GM10248 (cell line): ENCODE measurements at regions not wholly inside any gene's neighbourhood (a gene's known extent, or its start where the extent isn't known, plus 50 kb on each side); places are given as distances from the start of the nearest gene placed in this dataset.
"Not testable (repeated sequence)": the region's sequence is repeated elsewhere in the genome, so short reads cannot be mapped to it uniquely, and the experiment has no call there.

Experiments used
- CTCF ChIA-PET: fragments of 300-600 bp; sonication (Branson Sonifier 250); formaldehyde crosslinking; extraction: SDS; loops from one replicate; lab custom pipeline; 2021; ENCODE audit warnings: antibody characterized with exemption; lab: Yijun Ruan, JAX
- POLR2A ChIA-PET: fragments of 350-650 bp; sonication (Branson Sonifier 250); formaldehyde crosslinking; extraction: SDS; loops from one replicate; lab custom pipeline; 2020; ENCODE audit warnings: antibody characterized with exemption; lab: Yijun Ruan, JAX
- DNase-seq: peaks from one replicate; pipeline ENCODE4 v3.0.0; 2012; ENCODE audit errors: extremely low spot score
- TF ChIP-seq, protein P1 (sequence below): IDR thresholded peaks from 2 replicates; pipeline ENCODE4 v1.5.1; 2012; ENCODE audit warnings: mild to moderate bottlenecking, low read depth; ENCODE audit errors: extremely low read depth, missing control alignments, control extremely low read depth

DNA sequence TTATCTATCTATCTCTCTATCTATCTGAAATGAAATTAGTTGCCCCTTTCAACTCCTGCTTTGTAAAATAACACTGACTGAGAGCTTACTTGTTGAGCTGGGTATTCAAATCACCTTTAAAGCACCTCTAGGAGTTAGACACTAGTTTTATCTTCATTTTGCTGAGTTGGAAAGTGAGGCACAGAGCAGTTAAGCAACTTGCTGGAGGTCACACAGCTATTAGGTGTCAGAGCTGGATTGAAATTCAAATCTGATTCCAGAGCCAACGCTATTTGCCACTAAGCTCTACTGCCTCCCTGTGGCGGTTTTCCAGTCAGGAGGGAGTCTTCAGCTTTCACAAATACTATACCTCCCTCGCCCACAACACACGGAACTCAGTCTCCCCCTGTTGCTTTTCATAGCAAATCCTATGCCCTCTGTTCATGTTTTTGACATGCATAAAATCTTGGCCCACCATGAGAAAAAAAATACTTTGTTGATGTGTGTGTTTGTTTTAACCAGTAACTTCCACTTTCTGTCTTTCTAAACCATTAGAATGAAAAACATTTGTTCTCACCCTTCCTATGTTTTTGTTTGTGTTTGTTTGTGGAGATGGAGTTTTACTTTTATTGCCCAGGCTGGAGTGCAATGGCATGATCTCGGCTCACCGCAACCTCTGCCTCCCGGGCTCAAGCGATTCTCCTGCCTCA lies 74.8 kb upstream of the SMURF2 start:
- no peak for DNase-seq
- ChIA-PET POLR2A (no interaction called here), CTCF (interaction anchor here (1.1 to 2.4 kb wide), 3 partner anchors 24 to 317 kb away, joined by 3 to 10 read pairs (median 3); no protein-coding TSS in a partner anchor)
- TF ChIP-seq, protein P1, sequence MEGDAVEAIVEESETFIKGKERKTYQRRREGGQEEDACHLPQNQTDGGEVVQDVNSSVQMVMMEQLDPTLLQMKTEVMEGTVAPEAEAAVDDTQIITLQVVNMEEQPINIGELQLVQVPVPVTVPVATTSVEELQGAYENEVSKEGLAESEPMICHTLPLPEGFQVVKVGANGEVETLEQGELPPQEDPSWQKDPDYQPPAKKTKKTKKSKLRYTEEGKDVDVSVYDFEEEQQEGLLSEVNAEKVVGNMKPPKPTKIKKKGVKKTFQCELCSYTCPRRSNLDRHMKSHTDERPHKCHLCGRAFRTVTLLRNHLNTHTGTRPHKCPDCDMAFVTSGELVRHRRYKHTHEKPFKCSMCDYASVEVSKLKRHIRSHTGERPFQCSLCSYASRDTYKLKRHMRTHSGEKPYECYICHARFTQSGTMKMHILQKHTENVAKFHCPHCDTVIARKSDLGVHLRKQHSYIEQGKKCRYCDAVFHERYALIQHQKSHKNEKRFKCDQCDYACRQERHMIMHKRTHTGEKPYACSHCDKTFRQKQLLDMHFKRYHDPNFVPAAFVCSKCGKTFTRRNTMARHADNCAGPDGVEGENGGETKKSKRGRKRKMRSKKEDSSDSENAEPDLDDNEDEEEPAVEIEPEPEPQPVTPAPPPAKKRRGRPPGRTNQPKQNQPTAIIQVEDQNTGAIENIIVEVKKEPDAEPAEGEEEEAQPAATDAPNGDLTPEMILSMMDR = no peak

DNA sequence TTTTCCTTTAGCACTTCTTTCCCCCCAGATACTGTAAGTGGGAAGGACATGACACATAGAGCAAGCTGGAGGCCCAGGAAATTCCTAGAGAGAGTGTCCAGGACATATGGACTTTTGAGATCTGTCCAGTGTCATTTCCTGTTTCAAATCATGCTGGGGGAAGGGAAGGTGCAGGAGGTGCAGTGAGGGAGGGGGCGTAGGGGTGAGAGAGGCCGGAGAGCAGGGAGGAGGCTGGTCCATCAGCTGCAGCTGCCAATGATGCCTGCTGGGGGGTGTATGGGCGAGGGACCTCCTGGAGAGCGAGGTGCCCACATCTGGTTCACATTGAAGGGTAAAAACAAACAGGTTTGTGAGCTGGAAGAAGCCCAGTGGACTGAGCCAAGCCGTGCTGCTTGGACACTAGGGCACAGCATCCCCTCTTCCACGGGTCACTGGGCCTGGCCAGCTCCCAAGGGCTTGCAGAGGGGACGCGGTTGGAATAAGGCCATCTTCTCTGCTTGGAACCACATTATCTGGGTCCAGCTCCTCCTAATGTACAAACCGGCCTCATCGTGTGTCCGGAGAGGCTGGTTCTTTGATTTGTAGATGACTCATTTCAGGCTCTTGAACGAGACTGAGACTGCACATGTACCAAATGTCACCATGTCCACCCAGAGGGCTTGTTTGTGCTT lies 70.4 kb upstream of the SMURF2 start:
- ChIA-PET POLR2A (interaction anchor here (0.6 kb wide), 1 partner anchor 236 kb away, joined by 3 read pairs; no protein-coding TSS in a partner anchor), CTCF (no interaction called here)
- DNase-seq = no peak
- TF ChIP-seq, protein P1 = no peak

DNA sequence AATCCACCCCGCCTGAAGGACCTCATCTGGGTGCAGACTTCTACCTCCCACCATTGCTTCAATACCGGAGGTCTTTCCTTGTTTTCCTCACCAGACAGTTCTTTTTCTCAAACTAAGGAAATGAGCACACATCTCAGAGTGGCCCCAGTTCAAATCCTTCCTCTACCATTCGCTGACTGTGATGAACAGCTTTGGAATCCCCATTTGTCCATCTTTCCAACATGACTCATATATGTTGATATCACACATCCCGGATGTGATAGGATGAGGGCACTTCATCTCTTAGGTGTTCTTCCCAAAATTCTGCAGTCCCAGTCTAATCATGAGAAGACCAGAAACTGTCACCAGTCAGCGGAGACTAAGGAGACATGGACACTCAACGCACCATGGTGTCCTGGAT lies 67.9 kb upstream of the SMURF2 start:
- DNase-seq, POLR2A ChIA-PET, CTCF ChIA-PET: not testable (repeated sequence)

DNA sequence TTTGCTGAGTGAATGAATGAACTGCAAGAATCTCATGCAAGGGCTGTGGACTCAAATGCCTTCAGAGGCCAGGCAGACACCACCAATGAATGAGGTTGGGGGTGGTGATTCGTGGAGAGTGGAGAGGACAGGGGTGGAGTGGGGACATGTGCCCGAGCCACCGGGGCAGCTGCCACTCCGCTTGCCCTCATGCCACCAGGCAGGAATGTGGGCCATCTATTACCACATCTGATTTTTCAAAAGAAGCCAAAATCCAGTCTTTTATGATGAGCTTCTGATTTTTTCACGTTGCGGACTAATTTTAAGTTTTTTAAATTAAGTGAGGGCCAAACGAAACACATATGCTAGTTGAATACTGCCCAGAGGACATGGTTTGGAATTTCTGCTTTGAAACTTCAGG lies 67.1 kb upstream of the SMURF2 start:
- TF ChIP-seq, protein P1 = no peak
- DNase-seq = no peak
- ChIA-PET POLR2A (no interaction called here), CTCF (no interaction called here)

DNA sequence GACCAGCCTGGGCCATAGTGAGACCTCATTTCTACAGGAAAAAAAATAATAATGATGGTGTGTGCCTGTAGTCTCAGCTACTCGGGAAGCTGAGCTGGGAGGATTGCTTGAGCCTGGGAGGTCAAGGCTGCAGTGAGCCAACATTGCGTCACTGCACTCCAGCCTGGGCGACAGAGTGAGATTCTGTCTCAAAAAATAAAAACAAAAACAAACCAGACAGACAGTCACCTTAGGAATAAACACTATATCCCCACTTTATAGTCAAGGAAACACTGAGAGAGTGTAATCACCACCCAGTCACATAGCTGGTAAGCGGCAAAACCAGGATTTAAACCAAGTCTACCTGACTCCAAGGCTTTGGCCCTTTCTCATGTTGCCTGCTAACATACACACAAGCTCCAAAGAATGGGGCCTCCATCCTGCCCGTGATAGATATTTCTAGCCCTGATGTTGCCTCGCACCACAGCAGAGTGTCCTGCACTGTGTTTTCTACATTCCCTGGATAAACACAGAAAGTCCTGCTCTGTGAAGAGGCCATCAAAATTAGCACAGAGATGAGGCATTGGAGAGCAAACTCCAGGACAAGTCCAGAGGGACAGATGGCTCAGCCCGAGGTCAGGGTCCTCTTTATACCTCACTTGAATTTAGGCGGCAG lies 66.1 kb upstream of the SMURF2 start:
- POLR2A ChIA-PET = no interaction called here
- TF ChIP-seq, protein P1 = no peak
- no peak for DNase-seq
- CTCF ChIA-PET = interaction anchor here (0.9 kb wide), 1 partner anchor 11 kb away, joined by 3 read pairs; no protein-coding TSS in a partner anchor

DNA sequence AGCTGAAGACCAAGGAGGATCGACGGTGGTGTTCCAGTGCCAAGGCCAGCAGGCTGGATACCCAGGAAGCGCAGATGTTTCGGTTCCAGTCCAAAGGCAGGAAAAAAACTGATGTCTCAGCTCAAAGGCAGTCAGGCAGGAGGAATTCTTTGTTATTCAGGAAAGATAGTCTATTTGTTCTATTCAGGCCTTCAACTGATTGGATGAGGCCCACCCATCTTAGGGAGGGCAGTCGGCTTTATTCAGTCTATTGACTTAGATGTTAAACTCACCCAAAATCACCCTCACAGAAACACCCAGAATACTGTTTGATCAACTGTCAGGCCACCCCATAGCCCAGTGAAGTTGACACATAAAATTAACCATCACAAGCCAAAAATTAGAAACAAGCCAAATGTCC lies 63.9 kb upstream of the SMURF2 start:
- CTCF ChIA-PET = interaction anchor here (1.0 kb wide), 1 partner anchor 9 kb away, joined by 3 read pairs; no protein-coding TSS in a partner anchor
- DNase-seq, POLR2A ChIA-PET: not testable (repeated sequence)

DNA sequence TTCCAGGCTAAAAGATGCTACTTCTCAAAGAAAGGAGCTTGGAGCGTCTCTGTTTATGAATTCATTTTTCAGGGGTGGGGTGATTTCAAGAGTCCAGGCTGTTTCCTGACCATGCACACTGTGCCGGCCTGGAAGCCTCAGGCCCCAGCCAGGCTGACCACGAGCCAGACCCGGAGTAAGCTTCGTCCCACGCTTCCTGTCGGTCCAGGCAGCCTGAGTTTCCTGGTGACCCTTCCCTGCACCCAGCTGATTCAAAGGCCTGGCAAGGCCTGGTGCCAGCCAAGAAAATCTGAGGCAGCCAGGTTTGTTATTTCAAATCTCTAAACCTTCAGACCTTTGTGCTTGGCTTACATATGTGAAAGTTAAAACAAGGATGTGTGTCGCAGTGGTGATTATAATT lies 62.1 kb upstream of the SMURF2 start:
- POLR2A ChIA-PET, CTCF ChIA-PET, DNase-seq: not testable (repeated sequence)

DNA sequence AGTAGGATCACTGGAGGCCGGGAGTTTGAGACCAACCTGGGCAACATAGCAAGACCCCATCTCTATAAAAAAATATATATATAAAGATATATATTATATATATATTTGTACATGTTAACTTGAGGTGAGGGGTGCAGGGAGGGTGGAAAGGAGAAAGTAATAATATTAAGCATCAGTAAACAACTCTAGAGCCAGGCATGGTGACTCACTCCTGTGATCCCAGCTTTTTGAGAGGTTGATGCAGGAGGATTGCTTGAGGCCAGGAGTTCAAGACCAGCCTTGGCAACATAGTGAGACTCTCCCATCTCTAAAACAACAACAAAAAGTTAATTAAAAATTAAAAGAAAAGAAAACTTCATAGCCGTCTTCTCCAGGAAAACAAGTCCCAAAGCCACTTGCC lies 61.7 kb upstream of the SMURF2 start:
- CTCF ChIA-PET = no interaction called here
- TF ChIP-seq, protein P1 = no peak
- POLR2A ChIA-PET = no interaction called here
- no peak for DNase-seq

DNA sequence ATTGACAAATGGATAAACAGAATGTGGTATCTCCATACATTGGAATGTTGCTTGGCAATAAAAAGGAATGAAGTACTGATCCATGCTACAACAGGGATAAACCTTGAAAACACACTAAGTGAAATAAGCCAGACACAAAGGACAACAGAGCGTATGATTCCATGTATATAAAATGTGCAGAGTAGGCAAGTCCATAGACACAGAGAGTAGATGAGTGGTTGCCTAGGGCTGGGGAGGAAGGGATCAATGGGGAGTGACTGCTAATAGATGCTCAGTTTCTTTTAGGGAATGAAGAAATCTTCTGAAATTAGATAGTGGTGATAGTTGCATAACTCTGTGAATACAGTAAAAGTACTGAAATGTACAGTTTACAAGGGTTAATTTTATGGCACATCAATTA lies 59.4 kb upstream of the SMURF2 start:
- POLR2A ChIA-PET, DNase-seq, CTCF ChIA-PET: not testable (repeated sequence)

DNA sequence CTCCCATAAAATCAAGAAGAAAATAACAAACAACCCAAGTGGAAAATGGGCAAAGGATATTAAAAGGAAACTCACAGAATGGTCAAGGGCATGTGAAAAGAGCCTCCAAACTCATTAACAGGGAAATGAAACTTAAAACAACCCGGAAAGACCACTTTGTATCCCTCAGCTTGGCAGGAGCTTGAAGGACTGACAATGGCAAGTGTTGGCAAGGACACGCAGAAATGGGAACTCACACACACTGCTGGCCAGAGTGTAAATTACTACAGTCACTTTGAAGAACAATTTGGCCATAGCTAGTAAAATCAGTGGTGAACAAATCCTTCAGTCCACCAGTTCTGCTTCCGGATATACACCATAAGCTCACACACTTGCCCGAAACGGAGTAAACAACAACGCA lies 58.1 kb upstream of the SMURF2 start:
- CTCF ChIA-PET, POLR2A ChIA-PET, DNase-seq: not testable (repeated sequence)

DNA sequence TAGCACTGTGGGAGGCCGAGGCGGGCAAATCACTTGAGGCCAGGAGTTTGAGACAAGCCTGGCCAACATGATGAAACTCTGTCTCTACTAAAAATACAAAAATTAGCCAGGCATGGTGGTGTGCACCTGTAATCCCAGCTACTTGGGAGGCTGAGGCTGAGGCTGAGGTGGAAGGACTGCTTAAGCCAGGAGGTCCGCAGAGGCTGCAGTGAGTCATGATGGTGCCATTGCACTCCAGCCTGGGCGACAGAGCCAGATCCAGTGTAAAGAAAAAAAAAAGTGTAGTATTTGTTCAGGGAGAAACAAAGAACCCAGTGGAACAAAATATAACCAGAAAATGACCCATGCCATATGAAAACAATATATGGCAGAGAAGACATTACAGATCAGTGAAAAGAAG lies 57.4 kb upstream of the SMURF2 start:
- CTCF ChIA-PET, DNase-seq, POLR2A ChIA-PET: not testable (repeated sequence)
